ENCODE measurements at regions not wholly inside any gene's neighbourhood (a gene's known extent, or its start where the extent isn't known, plus 50 kb on each side); places are given as distances from the start of the nearest gene placed in this dataset.

DNA sequence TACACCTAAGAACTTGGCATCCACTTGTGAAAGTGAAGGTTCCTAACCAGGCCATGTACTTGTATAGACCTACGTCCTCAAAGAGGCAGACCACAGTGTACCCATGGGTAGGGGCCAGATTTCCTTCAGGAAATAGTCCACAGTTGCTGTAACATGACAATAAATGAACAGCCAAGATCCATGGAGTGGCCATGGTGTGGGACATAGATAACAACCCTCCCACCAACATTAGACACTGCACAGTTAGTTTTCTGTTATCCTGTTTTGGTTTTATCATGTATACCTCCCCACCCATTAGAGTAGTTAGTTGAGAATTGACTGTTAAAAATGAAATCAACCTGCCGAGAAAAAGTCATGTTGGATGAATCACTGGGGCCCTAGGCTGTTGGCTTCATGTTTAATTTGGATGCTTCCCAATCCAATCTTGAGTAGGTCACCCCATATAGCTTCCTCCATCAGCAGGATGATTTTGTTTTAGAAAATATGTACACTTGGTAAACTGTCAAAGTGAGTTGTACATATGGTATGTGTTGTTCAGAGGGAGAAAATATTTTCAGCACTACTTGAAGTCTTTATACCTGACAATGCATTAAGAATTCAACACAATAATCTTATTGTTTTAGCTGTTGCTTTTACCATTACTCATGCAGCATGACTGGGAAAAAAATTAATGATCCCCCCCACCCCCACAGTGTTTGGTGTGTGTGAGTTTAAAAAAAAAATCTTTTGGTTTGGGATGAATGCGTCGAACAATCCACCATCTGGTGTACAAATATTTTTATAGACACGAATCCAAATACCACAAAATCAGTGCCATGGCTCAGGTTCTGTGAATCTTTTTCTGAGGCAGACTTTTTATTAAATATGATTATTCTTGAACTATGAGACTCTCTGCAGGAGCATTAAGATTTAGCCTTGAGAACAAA, 88.3 kb upstream of the ARHGAP29 start:
- peak; percentile 82 for DNase-seq (ENCODE audit: low spot score)

DNA sequence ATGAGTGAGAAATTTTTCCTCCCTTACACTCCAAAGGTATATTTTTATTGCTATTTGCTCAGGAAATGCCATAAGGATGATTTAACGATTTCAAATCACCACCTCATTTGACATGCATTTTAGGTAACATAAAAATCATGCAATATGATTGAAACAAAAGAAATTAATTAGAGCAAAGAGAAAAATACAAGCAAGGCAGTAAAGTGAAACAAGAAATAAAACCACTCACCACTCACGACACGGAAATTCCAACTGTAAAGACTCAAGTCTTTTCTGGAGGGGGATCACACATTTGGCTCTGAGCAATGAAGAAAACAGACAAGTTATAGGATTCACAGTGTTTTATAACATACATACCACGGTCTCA, 86.8 kb upstream of the ARHGAP29 start:
- no peak for DNase-seq (ENCODE audit: low spot score)

DNA sequence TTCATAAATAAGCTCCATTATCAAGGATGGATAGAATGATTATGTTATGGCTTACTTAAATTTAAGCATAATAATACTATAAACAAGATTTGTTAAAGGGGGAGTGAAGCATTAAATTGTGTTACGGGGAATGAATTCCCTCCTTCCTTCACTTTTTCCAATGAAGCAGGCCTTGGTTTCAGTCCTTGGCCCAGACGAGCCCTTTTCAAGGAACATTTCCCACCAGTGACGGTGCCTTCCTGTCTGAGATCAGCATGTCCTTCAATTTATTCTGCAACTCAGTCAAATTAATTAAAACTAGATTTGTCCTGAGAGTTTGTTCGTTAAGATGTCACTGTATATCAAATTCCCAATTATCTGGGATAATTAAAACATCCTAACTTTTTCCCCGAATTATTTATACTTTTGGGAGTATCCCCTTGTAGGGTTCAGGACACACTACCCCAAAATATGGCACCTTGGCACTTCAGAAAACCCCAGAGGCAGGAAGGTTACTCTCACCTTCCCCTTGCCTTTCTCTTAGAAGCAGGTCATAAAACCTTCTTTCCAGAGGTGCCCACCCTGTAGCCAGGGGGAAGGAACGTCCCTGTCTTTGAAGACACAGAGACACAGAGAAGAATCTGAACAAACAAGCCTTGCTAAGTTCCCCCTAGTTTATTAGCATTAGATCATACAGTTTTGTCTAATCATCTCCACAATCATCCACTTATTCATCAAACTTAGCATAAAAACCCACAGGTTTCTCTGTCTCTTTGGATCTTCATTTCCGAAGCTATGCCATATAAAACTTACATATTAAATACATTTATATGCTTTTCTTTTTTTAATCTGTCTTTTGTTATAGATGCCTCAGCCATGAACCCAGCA, 86.2 kb upstream of the ARHGAP29 start:
- DNase-seq (ENCODE audit: low spot score) = no peak

DNA sequence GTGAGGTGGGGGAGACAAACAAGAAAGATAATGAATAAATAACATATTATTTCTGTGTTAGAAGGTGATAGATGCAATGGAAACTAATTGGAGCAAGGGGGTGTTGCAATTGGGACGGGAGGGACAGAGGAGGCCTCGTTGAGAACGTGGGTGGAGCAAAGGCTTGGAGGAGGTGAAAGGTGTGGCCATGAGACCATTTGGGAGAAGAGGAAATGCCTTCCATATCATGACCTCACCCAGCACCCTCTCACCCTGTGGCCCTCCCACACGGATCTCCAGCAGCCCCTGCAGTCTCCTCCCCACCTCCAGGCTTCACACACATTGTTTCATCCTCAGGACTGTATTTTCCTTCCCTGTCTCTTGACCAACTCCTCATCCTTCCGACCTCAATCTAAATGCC, 85.3 kb upstream of the ARHGAP29 start:
- DNase-seq (ENCODE audit: low spot score) = no peak

DNA sequence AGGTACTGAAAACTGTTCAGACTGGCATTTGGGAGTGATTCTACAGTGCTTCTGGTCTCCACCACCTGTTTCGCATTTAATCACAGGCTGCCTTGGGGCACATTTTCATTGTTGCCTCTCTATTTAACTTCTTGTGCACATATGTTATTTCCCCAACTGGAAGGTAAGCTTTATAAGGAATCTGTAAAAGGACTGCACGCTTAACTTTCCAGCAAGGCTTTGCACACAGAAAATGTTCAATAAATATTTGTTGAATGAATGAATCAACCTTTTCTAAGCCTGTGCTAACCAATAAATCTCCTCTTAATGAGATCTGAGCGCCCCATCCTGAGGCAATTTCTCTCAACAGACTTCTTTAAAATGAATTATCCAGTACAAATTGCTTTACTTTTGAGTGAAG, 84.3 kb upstream of the ARHGAP29 start:
- DNase-seq (ENCODE audit: low spot score) = no peak

DNA sequence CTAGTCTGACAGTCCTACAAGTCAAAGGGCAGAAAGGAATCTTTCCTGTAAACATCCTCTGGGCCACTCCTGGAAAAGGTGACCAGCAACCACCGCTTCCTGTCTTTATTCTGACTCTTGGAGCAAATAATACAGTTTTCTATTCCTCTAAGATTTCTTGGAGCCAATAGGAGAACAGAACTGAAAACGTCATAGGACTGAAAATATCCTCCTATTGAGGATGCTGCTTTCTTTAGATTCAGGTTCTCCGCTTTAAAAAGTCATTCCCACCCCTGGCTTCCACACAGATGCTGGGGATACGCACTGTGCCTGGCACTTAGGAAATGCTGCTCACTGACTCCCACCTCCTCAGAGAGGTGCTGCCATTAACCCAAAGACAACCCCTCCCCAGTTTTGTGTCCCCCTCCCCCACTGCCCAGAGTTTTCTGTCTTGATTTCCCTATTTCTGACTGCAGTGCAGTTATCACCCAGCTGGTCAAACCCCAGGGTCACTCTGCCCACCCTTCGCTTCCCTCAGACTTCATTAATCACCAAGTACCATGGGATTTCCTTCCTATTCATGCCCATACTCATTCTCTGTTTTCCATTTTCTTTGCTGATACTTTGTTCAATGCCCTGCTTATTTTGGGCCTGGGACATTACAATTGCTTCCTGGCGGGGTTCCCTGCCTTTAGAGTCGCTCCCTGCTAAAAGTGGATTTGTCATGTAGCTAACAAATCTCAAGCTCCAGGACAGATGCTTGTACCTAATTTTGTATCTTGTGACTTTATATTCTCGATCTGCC, 82.1 kb upstream of the ARHGAP29 start:
- DNase-seq (ENCODE audit: low spot score) = no peak

DNA sequence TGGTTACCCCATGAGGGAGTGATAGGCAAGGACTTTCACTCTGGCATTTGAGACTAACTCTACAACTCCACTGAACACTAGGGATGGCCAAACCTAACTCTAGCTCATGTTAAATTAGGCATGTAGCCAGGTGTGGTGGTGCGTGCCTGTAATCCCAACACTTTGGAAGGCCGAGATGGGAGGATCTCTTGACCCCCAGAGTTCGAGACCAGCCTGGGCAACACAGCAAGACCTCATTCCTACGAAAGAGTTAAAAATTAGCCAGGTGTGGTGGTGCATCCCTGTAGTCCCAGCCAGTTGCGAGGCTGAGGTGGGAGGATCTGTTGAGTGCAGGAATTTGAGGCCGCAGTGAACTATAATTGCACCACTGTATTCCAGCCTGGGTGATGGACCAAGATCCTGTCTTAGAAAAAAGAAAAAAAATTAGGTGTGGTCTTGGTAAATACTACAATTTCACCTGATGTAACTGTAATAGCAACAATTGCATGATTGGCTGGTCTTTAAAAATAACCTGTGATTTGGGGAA, 81.2 kb upstream of the ARHGAP29 start:
- no peak for DNase-seq (ENCODE audit: low spot score)

DNA sequence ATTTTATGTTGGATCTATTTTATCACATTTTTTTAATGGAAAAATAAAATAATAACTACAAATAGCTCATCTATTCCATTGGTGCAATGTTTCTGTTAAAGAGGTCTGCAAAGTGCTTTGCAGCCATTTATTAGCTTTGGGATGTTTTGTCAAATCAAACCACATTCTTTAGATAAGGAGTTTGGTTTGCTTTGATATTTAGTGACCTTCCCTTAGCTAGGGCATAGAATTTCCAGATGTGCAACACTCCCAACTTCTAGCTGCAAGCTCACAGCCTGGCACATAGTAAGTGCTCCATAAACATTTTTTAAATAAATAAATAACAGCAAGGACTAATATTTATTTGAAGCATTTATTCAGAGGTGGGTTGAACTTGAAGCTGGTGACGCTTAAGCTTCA, 80.4 kb upstream of the ARHGAP29 start:
- no peak for DNase-seq (ENCODE audit: low spot score)

DNA sequence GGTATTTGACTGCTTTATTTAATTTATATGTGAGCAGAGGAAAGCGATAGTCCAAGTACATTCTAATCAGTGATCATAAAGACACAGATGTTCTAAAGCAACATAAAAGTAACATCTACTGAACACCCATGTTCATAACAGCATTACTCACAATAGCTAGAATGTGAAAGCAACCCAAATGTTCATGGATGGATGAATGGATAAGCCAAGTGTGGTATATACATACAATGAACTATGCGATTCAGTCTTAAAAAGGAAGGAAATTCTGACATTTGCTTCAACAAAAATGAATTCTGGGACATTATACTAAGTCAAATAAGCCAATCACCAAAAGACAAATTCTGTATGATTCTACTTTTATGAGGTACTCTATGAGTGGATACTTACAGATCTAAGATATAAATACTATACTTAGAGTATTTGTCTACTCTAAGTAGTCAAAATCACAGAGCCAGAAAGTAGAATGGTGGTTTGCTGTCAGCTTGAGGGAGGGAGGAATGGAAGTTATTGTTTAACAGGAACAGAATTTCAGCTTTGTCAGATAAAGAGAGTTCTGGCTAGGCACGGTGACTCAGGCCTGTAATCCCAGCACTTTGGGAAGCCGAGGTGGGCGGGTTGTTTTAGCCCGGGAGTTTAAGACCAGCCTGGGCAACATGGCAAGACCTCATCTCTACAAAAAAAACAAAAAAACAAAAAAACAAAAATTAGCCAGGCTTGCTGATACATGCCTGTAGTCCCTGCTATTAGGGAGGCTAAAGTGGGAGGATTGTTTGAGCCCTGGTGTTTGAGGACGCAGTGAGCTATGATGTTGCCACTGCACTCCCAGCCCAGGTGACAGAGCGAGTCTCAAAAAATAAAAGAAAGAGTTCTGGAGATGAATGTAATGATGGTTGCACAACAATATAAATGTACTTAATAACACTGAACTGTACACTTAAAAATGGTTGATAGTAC, 79.7 kb upstream of the ARHGAP29 start:
- no peak for DNase-seq (ENCODE audit: low spot score)

DNA sequence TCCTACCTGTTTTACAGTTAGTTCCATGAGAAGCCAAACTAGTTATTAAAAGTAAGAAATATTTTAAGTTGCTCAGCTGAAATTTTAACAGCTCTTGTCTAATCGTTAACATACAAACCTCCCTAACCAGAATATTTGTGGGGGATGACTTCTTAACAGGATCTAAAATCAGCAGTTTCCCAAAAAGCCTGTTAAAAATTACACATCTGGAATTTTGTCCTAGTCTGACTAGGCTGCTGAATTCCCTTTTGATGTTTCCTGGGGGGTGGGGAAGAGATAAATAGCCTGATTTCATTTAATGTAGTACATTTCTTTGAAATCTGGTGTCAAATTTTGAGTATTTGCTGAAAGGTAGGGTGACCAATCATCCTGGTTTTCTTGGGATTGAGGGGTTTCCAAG, 78.8 kb upstream of the ARHGAP29 start:
- no peak for DNase-seq (ENCODE audit: low spot score)

DNA sequence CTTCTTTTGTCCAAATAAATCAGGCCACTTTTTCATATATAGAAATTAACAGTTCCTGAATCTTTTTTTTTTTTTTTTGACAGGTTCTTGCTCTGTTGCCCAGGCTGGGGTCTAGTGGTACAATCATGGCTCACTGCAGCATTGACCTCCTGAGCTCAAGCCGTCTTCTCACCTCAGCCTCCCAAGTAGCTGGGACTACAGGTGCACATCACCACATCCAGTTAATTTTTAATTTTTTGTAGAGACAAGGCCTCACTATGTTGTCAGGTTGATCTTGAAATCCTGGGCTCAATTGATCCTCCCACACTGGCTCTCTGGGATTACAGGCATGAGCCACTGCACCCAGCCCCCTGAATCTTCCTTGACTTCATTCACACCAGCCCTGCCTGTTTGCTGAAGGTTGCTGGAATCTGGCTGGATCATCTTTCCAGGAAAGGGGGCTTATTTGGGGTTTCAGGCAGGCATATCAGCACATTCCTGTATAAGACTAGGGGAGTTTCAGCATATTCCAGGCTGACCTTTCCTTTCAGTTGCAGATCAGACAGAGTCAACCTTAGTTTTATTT, 78.2 kb upstream of the ARHGAP29 start:
- no peak for DNase-seq (ENCODE audit: low spot score)

DNA sequence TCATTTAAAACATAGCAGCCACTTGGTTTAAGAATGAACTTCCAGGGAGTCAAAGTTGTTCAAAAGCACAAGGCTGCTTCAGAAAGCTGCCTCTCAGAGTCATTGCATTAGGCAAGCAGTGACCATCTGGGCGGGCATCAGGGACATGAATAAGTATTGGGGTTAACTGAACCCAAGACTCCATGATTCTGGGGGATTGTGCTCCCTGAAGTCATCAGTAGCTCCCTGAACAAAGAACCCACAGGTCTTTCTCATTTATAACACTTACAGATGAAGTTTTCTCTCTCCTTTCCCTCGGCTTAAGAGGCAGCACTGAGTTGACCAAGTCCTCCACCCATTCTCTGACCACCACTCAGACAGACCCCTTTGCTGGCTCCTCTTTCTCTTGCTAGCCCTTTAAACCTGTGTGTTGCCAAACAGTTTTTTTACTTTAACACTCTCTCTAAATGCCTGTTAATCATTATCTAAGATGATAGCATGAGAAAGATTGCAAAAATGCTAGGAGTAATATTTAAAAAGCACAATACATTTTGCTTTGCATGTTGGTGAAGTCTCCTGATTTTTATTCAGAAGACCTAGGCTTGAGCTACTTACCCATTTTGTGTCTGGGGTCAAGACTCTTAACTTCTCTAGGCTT, 77.0 kb upstream of the ARHGAP29 start:
- DNase-seq (ENCODE audit: low spot score) = no peak

DNA sequence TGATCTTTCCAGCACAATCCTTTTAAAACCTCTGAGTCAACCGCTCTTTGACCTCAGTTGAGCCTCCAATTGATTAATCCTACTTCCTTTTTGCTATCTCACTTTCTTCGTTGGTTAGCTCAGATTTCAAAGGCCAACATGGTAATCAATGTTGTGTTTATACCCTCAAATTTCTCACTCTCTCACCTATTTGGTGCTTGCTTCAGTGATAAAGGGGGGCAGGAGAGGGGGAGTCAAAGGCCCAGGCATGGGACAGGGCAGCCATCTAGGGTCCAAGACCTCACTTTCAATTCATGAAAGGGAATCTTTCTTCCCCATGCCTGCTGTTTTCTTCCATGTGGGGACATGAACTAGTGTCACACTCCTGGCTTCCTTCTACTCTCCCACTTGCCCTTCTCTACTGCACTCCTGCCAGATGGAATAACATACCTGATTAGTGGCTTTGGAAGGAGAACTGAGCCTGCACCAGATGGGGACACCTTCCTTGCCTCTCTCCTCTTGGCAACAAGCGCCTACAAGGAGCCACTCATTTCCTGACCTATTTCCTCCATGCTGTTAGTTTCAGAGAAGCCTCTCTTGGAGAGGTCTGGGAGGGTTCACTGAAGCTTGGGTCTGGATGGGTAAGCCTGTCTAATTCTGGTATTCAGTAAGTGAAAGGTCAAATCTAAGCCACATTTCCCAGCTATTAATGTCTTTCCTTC, 73.3 kb upstream of the ARHGAP29 start:
- no peak for DNase-seq (ENCODE audit: low spot score)

DNA sequence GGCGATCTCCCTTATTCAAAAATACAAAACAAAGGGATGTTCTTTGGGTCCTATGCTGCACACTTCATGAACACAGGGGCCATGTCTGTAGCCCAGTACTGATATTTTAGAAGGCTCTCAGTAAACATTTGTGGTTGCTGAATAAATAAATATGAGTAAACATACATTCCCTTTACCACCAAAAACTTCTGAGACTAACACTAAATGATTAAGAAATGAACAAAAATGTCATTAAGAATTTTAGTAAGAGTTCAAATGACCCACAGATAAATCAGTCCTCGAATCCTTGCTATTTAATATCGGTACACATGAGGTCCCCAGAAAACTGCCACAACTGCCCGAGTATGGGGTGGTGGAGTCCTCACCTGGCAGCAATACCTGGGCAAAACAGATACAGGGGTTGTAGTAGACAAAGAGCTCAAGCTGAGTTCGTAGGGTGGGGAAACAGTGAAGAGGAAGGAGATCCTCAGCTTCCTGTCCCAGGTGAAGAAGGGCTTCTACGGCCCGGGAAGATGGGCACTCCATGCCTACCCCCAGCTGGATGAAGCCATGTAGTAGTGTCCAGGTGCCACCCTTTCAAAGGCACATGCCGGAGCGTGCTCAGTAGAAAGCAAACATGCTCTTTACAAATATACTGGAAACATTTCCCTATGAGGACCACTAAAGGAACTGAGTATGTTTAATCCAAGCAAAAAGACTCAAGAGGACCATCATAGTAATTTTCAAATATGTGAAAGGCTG, 72.6 kb upstream of the ARHGAP29 start:
- DNase-seq (ENCODE audit: low spot score) = no peak

DNA sequence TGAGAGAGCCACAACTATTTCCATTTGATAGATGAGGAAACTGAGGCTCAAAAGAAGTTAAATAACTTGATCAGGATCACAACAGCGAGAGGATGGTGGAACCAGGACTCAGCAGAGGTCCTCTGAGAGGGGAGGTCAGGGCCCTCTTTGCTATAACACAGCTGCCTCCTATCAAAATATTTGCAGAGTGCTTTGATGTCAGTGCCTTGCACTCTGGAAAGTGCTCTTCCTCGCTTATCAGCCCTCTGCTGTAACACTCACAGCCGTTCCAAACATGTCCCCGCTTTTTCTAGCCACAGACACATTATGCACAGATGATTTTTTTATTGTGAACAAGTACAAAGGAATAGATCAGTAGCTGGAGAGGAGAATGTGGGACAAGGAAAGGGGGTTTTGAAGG, 71.8 kb upstream of the ARHGAP29 start:
- DNase-seq (ENCODE audit: low spot score) = no peak

DNA sequence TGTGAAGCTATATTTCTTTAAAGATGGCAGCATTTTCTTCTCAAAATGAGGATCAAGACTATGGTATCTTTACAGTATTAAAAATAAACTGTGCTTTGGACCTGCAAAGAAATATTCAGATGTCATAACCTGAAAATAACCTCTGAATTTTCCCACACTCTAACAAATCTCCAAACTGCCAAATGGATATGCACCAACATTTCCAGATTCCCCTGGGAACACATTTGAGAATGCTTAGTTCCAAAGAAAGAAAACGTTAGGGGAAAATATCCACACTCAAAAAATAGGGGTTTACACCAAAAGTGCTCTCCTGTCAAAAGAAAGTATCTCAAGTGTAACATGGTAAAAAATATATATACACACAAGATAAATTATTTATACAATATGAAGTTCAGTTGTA, 69.1 kb upstream of the ARHGAP29 start:
- no peak for DNase-seq (ENCODE audit: low spot score)

DNA sequence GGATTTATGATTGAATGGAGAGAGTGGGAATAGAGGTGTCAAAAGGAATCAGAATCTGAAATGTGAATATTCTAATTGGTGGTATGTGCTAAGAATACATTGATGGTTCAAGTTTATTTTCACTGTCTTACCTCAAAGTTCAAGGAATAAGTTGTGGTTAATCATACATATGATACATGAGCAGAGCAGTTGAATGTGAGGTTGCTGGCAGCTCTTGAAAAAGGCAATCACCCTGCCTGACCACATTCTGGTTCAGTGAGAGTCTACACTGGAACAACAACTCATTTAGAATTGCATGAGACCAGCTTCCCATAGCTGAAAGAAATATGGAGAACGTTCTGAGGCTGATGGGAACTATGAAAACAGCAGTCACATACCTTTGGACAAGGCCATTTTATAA, 68.3 kb upstream of the ARHGAP29 start:
- no peak for DNase-seq (ENCODE audit: low spot score)

DNA sequence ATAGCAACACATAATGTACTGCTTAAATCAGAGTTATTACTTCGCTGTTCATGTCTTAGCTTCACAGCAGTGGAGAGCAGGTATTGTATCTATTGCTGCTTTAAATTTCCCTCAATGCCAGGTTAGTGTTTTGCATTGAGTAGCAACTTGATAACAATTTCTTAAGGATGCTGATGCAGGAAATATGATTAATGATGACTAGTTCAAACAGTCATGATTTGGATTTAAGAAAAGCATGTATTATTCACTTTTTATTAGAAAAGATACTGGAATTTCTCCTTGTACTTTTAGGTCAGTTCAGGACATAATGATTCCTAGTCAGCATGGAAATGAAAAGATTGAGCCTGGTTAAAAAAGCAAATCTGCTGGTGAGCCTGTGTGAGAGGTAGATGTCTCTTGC, 67.2 kb upstream of the ARHGAP29 start:
- no peak for DNase-seq (ENCODE audit: low spot score)

DNA sequence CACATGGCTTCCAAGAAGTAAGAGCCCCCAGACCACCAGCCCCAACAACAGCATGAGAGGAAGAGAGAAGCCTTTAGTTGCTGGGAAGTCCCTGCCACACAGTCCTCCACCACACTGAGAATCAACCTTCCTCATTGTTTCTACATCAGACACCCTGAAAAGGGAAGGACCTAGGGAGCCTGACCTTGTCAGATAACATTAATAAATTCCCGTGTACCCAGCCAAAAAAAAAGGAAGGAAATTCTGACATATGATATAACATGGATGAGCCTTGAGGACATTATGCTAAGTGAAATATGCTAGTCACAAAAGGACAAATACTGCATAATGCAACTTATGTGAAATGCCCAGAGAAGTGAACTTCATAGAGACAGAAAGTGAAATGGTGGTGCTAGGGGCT, 65.6 kb upstream of the ARHGAP29 start:
- no peak for DNase-seq (ENCODE audit: low spot score)

All from COLO829 (cell line).